Ishikawa (cell line): ENCODE measurements at regions not wholly inside any gene's neighbourhood (a gene's known extent, or its start where the extent isn't known, plus 50 kb on each side); places are given as distances from the start of the nearest gene placed in this dataset.

Experiments used
- CEBPB ChIP-seq: IDR thresholded peaks from 2 replicates; pipeline ENCODE4 v1.6.1; 2012
- CREB1 ChIP-seq: IDR thresholded peaks from 2 replicates; pipeline ENCODE4 v1.6.1; 2012; ENCODE audit warnings: low read depth
- EGR1 ChIP-seq: IDR thresholded peaks from 2 replicates; pipeline ENCODE4 v1.6.1; 2012
- EP300 ChIP-seq: IDR thresholded peaks from 2 replicates; pipeline ENCODE4 v1.6.1; 2012; ENCODE audit warnings: borderline replicate concordance
- FOXM1 ChIP-seq: IDR thresholded peaks from 2 replicates; pipeline ENCODE4 v1.6.1; 2012; ENCODE audit warnings: low read depth, borderline replicate concordance
- MAX ChIP-seq: IDR thresholded peaks from 2 replicates; pipeline ENCODE4 v1.6.1; 2012
- NFIC ChIP-seq: IDR thresholded peaks from 2 replicates; pipeline ENCODE4 v1.6.1; 2012
- RAD21 ChIP-seq: IDR thresholded peaks from 2 replicates; pipeline ENCODE4 v1.6.1; 2012; ENCODE audit warnings: low read depth
- TAF1 ChIP-seq: IDR thresholded peaks from 2 replicates; pipeline ENCODE4 v1.6.1; 2012; ENCODE audit warnings: low read depth, mild to moderate bottlenecking
- TCF12 ChIP-seq: IDR thresholded peaks from 2 replicates; pipeline ENCODE4 v1.6.1; 2012; ENCODE audit warnings: low read depth
- TEAD4 ChIP-seq: IDR thresholded peaks from 2 replicates; pipeline ENCODE4 v1.6.1; 2012
- YY1 ChIP-seq: IDR thresholded peaks from 2 replicates; pipeline ENCODE4 v1.6.1; 2012; ENCODE audit warnings: low read depth
- ZBTB7A ChIP-seq: IDR thresholded peaks from 2 replicates; pipeline ENCODE4 v1.6.1; 2012; ENCODE audit warnings: low read depth
- TF ChIP-seq, protein P1 (sequence below): IDR thresholded peaks from 2 replicates; pipeline ENCODE4 v1.6.1; 2012; ENCODE audit warnings: low read depth, mild to moderate bottlenecking
- TF ChIP-seq, protein P2 (sequence below): IDR thresholded peaks from 2 replicates; pipeline ENCODE4 v1.6.1; 2012

DNA sequence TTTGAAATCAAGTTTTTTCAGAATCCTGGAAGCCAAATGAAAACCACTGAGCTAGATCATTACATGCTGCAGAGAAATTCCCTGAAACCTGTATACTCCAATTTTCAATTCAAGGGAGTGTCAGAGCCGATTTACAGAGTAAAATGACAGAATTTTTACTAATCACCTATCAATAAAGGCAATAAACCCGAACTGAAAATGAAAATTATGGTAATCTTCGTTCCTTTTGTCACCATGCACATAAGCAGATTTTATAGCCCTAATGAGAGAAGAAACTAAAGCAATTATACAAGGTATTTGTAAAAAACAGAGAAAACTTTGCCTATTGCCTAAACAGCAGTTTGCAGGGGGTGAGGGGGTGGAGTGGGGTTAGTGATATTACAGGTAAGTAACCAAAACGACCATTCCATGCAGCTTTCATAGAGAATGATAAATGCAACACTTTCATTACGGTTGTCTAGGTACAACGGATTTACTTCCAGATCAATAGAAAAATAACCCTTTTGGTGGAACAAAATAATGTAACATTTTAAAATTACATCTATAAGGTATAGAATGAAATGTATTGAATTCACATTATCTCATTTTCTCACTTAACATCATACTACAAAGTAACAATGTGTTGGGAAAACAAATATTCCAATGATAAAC, 115.2 kb upstream of the BEND6 start:
- TF ChIP-seq FOXM1 = no peak
- TF ChIP-seq CREB1 = no peak
- TF ChIP-seq TAF1 = no peak
- TF ChIP-seq NFIC = no peak

DNA sequence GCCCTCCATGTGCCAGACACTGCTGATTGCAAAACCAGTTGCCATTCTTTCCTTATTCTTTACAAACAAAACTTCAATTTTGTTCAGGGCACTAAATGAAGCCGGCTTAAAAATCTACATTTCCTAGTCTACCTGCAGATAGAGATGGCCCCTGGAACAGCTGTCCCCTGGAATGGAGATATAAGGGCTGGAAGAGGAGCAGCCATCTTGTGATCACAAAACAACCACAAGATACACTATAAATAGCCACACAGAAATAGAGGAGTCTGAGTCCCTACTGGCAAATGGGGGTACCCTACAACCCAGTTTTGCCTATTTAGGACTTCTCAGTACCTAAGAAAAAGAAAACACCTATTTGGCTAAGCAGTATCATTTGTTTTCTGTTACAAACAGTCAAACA, 115.9 kb upstream of the BEND6 start:
- TF ChIP-seq, protein P1, sequence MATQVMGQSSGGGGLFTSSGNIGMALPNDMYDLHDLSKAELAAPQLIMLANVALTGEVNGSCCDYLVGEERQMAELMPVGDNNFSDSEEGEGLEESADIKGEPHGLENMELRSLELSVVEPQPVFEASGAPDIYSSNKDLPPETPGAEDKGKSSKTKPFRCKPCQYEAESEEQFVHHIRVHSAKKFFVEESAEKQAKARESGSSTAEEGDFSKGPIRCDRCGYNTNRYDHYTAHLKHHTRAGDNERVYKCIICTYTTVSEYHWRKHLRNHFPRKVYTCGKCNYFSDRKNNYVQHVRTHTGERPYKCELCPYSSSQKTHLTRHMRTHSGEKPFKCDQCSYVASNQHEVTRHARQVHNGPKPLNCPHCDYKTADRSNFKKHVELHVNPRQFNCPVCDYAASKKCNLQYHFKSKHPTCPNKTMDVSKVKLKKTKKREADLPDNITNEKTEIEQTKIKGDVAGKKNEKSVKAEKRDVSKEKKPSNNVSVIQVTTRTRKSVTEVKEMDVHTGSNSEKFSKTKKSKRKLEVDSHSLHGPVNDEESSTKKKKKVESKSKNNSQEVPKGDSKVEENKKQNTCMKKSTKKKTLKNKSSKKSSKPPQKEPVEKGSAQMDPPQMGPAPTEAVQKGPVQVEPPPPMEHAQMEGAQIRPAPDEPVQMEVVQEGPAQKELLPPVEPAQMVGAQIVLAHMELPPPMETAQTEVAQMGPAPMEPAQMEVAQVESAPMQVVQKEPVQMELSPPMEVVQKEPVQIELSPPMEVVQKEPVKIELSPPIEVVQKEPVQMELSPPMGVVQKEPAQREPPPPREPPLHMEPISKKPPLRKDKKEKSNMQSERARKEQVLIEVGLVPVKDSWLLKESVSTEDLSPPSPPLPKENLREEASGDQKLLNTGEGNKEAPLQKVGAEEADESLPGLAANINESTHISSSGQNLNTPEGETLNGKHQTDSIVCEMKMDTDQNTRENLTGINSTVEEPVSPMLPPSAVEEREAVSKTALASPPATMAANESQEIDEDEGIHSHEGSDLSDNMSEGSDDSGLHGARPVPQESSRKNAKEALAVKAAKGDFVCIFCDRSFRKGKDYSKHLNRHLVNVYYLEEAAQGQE = no peak
- TF ChIP-seq CEBPB (no peak), RAD21 (no peak), CREB1 (no peak)

DNA sequence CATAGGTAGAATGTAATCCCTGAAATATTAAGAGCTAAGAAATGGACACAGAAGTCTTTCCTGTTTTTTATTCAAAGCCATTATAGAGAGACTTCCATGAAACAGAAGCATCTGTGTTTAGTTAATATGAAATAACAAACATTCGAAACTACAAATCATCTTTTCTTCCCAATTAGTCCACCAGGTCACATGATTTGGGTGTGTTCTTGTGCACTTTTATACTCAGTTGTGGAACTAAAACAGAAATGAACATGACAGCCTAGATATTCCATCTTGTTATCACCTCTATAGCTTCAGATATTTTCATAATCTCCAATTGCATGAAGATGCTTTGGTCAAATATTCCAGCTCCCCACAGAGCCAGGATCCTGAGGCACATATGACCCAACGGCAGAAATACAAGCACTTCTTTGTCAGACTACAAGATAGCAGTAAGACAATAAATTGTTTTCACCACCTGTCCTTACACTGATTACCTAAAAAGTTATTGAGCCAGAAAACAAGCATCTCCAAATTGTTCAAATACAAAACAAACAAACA, 116.8 kb upstream of the BEND6 start:
- TF ChIP-seq TEAD4 (no peak), FOXM1 (no peak), TAF1 (no peak), RAD21 (no peak), CREB1 (no peak), EP300 (no peak), EGR1 (no peak), ZBTB7A (no peak), TCF12 (no peak), YY1 (no peak), MAX (no peak)
- TF ChIP-seq, protein P1 = no peak
- TF ChIP-seq, protein P2, sequence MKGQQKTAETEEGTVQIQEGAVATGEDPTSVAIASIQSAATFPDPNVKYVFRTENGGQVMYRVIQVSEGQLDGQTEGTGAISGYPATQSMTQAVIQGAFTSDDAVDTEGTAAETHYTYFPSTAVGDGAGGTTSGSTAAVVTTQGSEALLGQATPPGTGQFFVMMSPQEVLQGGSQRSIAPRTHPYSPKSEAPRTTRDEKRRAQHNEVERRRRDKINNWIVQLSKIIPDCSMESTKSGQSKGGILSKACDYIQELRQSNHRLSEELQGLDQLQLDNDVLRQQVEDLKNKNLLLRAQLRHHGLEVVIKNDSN = no peak

- TF ChIP-seq TAF1 = no peak
Observed at GRCh38 chr6:56837322-56837894, 117.5 kb upstream of the BEND6 start.

DNA sequence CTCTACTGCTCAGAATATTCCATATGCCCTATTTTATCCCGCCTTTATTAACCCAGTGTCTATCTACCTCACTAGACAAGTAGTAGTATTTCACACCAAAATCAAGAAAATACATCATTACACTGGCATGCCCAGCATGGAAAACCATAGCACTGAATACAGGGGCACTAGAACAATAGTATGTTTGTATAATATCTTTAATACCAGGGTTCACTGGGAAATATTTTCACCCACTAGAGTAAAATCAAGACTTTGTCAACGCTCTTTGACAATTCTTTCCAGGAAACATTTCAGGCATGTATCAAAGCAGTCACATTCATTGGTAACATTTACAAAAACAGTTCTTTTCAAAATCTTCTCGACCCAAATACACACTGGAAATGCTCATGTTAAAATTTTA, 119.3 kb upstream of the BEND6 start:
- TF ChIP-seq, protein P1 = no peak
- TF ChIP-seq EP300 (no peak), EGR1 (no peak), NFIC (no peak), CEBPB (no peak), TEAD4 (no peak), TCF12 (no peak), FOXM1 (no peak), YY1 (no peak), ZBTB7A (no peak), CREB1 (no peak), RAD21 (no peak)
- TF ChIP-seq, protein P2 = no peak
